ENCODE measurements at regions not wholly inside any gene's neighbourhood (a gene's known extent, or its start where the extent isn't known, plus 50 kb on each side); places are given as distances from the start of the nearest gene placed in this dataset.

DNA sequence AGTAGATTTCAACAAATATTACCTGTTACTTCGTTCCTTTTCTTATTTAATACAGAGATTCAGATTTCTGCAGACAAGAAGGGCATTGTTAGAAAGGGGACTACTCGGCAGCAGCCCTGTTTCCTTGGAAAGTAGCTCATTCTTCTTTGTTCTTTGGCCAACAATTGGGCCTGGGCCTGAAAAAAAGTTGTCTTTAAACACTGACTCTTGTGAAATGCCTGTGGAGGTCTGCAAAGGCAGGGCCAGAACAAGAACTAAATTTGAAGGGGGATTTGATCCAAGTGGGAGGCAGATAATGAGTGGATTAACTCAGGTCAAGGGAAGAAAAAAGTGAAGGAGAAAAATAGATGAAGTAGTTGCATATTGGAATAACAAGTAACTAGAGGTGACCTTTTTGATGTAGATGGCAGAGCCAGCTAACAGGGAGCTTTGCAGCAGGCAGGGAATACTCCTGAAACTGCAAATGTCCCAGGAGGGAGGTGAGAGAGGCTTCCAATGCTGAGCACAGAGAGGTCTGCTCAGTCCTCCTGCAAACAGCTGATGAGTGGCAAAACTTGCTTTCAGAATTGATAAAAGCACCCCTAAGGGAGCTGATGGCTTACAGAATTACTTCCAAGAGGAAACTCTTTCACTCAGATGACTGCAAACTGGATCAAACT, 393.2 kb upstream of the HS3ST1 start:
- no peak for TF ChIP-seq POLR2AphosphoS5 (IDR thresholded peaks at IDR 0.05; ENCODE audit: low read depth)
- TF ChIP-seq, protein P1, sequence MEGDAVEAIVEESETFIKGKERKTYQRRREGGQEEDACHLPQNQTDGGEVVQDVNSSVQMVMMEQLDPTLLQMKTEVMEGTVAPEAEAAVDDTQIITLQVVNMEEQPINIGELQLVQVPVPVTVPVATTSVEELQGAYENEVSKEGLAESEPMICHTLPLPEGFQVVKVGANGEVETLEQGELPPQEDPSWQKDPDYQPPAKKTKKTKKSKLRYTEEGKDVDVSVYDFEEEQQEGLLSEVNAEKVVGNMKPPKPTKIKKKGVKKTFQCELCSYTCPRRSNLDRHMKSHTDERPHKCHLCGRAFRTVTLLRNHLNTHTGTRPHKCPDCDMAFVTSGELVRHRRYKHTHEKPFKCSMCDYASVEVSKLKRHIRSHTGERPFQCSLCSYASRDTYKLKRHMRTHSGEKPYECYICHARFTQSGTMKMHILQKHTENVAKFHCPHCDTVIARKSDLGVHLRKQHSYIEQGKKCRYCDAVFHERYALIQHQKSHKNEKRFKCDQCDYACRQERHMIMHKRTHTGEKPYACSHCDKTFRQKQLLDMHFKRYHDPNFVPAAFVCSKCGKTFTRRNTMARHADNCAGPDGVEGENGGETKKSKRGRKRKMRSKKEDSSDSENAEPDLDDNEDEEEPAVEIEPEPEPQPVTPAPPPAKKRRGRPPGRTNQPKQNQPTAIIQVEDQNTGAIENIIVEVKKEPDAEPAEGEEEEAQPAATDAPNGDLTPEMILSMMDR (conservative IDR thresholded peaks at IDR 0.05; ENCODE audit: low read depth in 2 of 2) = no peak
- no peak for TF ChIP-seq EZH2phosphoT487 (IDR thresholded peaks at IDR 0.05; ENCODE audit: unreplicated experiment)
- no peak for TF ChIP-seq EZH2 (IDR thresholded peaks at IDR 0.05; ENCODE audit: low read depth, unreplicated experiment)
- TF ChIP-seq JUNB (IDR thresholded peaks at IDR 0.05; ENCODE audit: unreplicated experiment) = no peak
- TF ChIP-seq, protein P2, sequence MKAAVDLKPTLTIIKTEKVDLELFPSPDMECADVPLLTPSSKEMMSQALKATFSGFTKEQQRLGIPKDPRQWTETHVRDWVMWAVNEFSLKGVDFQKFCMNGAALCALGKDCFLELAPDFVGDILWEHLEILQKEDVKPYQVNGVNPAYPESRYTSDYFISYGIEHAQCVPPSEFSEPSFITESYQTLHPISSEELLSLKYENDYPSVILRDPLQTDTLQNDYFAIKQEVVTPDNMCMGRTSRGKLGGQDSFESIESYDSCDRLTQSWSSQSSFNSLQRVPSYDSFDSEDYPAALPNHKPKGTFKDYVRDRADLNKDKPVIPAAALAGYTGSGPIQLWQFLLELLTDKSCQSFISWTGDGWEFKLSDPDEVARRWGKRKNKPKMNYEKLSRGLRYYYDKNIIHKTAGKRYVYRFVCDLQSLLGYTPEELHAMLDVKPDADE (IDR thresholded peaks at IDR 0.05) = no peak
- TF ChIP-seq, protein P3, sequence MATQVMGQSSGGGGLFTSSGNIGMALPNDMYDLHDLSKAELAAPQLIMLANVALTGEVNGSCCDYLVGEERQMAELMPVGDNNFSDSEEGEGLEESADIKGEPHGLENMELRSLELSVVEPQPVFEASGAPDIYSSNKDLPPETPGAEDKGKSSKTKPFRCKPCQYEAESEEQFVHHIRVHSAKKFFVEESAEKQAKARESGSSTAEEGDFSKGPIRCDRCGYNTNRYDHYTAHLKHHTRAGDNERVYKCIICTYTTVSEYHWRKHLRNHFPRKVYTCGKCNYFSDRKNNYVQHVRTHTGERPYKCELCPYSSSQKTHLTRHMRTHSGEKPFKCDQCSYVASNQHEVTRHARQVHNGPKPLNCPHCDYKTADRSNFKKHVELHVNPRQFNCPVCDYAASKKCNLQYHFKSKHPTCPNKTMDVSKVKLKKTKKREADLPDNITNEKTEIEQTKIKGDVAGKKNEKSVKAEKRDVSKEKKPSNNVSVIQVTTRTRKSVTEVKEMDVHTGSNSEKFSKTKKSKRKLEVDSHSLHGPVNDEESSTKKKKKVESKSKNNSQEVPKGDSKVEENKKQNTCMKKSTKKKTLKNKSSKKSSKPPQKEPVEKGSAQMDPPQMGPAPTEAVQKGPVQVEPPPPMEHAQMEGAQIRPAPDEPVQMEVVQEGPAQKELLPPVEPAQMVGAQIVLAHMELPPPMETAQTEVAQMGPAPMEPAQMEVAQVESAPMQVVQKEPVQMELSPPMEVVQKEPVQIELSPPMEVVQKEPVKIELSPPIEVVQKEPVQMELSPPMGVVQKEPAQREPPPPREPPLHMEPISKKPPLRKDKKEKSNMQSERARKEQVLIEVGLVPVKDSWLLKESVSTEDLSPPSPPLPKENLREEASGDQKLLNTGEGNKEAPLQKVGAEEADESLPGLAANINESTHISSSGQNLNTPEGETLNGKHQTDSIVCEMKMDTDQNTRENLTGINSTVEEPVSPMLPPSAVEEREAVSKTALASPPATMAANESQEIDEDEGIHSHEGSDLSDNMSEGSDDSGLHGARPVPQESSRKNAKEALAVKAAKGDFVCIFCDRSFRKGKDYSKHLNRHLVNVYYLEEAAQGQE (IDR thresholded peaks at IDR 0.05; ENCODE audit: unreplicated experiment) = no peak
- TF ChIP-seq CREB1 (CRISPR knock-in tag; IDR thresholded peaks at IDR 0.05; ENCODE audit: low read depth) = no peak
- TF ChIP-seq, protein P4, sequence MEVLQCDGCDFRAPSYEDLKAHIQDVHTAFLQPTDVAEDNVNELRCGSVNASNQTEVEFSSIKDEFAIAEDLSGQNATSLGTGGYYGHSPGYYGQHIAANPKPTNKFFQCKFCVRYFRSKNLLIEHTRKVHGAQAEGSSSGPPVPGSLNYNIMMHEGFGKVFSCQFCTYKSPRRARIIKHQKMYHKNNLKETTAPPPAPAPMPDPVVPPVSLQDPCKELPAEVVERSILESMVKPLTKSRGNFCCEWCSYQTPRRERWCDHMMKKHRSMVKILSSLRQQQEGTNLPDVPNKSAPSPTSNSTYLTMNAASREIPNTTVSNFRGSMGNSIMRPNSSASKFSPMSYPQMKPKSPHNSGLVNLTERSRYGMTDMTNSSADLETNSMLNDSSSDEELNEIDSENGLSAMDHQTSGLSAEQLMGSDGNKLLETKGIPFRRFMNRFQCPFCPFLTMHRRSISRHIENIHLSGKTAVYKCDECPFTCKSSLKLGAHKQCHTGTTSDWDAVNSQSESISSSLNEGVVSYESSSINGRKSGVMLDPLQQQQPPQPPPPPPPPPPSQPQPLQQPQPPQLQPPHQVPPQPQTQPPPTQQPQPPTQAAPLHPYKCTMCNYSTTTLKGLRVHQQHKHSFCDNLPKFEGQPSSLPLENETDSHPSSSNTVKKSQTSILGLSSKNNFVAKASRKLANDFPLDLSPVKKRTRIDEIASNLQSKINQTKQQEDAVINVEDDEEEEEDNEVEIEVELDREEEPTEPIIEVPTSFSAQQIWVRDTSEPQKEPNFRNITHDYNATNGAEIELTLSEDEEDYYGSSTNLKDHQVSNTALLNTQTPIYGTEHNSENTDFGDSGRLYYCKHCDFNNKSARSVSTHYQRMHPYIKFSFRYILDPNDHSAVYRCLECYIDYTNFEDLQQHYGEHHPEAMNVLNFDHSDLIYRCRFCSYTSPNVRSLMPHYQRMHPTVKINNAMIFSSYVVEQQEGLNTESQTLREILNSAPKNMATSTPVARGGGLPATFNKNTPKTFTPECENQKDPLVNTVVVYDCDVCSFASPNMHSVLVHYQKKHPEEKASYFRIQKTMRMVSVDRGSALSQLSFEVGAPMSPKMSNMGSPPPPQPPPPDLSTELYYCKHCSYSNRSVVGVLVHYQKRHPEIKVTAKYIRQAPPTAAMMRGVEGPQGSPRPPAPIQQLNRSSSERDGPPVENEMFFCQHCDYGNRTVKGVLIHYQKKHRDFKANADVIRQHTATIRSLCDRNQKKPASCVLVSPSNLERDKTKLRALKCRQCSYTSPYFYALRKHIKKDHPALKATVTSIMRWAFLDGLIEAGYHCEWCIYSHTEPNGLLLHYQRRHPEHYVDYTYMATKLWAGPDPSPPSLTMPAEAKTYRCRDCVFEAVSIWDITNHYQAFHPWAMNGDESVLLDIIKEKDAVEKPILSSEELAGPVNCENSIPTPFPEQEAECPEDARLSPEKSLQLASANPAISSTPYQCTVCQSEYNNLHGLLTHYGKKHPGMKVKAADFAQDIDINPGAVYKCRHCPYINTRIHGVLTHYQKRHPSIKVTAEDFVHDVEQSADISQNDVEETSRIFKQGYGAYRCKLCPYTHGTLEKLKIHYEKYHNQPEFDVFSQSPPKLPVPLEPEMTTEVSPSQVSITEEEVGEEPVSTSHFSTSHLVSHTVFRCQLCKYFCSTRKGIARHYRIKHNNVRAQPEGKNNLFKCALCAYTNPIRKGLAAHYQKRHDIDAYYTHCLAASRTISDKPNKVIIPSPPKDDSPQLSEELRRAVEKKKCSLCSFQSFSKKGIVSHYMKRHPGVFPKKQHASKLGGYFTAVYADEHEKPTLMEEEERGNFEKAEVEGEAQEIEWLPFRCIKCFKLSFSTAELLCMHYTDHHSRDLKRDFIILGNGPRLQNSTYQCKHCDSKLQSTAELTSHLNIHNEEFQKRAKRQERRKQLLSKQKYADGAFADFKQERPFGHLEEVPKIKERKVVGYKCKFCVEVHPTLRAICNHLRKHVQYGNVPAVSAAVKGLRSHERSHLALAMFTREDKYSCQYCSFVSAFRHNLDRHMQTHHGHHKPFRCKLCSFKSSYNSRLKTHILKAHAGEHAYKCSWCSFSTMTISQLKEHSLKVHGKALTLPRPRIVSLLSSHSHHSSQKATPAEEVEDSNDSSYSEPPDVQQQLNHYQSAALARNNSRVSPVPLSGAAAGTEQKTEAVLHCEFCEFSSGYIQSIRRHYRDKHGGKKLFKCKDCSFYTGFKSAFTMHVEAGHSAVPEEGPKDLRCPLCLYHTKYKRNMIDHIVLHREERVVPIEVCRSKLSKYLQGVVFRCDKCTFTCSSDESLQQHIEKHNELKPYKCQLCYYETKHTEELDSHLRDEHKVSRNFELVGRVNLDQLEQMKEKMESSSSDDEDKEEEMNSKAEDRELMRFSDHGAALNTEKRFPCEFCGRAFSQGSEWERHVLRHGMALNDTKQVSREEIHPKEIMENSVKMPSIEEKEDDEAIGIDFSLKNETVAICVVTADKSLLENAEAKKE (CRISPR knock-in tag; IDR thresholded peaks at IDR 0.05) = peak; percentile 46; the same call in 1 of the 2 replicates
